Fibroblast of villous mesenchyme (primary cell): ENCODE measurements at regions not wholly inside any gene's neighbourhood (a gene's known extent, or its start where the extent isn't known, plus 50 kb on each side); places are given as distances from the start of the nearest gene placed in this dataset.
"Not testable (repeated sequence)": the region's sequence is repeated elsewhere in the genome, so short reads cannot be mapped to it uniquely, and the experiment has no call there.

Source experiments
- DNase-seq: peaks from one replicate; pipeline ENCODE4 v3.0.0-alpha.2; 2010; ENCODE audit warnings: low read depth
- H3K4me3 ChIP-seq: 2 replicates; pipeline ENCODE4 v1.5.1; 2011; ENCODE audit warnings: low read depth, mild to moderate bottlenecking, low read length
- CTCF ChIP-seq: IDR thresholded peaks from 2 replicates; pipeline ENCODE4 v1.5.1; 2012; ENCODE audit warnings: low read depth, mild to moderate bottlenecking, low read length; ENCODE audit not compliant: insufficient read depth

- no peak overlapping the region for H3K4me3 ChIP-seq
- TF ChIP-seq CTCF = no peak
Observed at GRCh38 chr2:4214444-4215205, 511.2 kb downstream of the DCDC2C start.

DNA sequence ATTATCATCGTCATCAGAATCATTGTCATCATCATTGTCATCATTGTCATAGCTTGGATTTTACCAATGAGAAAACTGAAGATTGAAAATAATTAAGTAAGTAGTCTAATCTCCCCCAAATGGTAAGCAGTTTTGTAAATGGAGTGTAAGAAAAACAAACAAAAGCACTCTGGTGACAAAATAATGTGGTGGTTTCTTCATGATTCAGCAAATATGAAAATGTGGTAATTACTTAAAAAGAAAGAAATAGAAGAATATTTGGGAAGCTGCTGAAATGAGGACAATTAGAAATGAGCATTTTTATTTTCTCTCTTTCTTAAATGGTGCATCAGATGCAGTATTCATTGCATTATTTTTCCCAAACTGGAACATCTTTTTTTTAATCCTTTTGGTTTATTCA, 514.4 kb downstream of the DCDC2C start:
- no peak for DNase-seq
- H3K4me3 ChIP-seq = no peak overlapping the region
- TF ChIP-seq CTCF = no peak

More at GRCh38 chr2:4214444-4215205, 511.2 kb downstream of the DCDC2C start:
- no peak for DNase-seq

DNA sequence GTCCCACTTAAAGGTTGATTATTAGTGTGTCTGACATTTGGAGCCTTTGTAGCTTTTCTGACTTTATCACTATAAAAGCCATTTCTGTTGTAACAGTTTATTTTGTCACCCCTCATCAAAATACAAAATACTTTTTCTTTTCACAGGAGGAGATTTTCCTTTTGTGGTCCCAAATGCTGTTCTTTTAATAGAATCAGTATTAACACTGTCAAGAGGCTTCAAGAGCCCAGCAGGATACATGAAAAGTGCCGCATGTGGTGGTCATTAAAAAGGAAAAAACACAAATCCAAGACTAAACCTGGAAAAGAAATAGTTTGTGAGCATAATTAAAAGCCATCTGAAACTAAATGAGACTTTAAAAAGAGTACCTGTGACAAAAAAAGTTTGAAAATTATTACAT, 515.7 kb downstream of the DCDC2C start:
- no peak overlapping the region for H3K4me3 ChIP-seq
- no peak for DNase-seq
- no peak for TF ChIP-seq CTCF

GRCh38 chr2:4219571-4219970, 516.2 kb downstream of the DCDC2C start:
- DNase-seq = no peak
- no peak for TF ChIP-seq CTCF
- no peak overlapping the region for H3K4me3 ChIP-seq

- H3K4me3 ChIP-seq = no peak overlapping the region
- no peak for DNase-seq
- TF ChIP-seq CTCF = no peak
Observed at GRCh38 chr2:4221434-4221833, 518.1 kb downstream of the DCDC2C start.

GRCh38 chr2:4221845-4222244, 518.5 kb downstream of the DCDC2C start:
- DNase-seq = no peak
- TF ChIP-seq CTCF = no peak

DNA sequence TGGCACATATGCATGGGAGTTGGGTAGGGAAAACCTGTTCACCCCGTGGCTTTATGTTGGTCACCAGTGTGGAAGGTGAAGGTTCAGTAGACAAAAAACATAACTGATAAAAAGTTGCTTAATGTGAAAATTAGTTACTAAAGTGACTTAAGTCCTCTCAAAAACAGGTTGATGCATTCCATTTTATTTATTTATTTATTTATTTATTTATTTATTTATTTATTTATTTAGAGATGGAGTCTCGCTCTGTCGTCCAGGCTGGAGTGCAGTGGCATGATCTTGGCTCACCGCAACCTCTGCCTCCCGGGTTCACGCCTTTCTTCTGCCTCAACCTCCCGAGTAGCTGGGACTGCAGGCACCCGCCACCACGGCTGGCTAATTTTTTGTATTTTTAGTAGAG, 541.0 kb downstream of the DCDC2C start:
- DNase-seq, H3K4me3 ChIP-seq: not testable (repeated sequence)

More at GRCh38 chr2:4221845-4222244, 518.5 kb downstream of the DCDC2C start:
- no peak overlapping the region for H3K4me3 ChIP-seq
